OCI-LY1 (cell line): ENCODE measurements at regions not wholly inside any gene's neighbourhood (a gene's known extent, or its start where the extent isn't known, plus 50 kb on each side); places are given as distances from the start of the nearest gene placed in this dataset.

Source experiments
- H2AFZ ChIP-seq: fragments of 200-600 bp; sonication (generic), shearing (Covaris generic); 2 replicates; pipeline ENCODE4 v1.6.0; 2014; ENCODE audit warnings: antibody characterized with exemption, mild to moderate bottlenecking, low read length
- H3F3A ChIP-seq: fragments of 200-600 bp; sonication (generic), shearing (Covaris generic); 2 replicates; pipeline ENCODE4 v1.6.0; 2014; ENCODE audit warnings: mild to moderate bottlenecking, antibody characterized with exemption, low read length, moderate library complexity; ENCODE audit not compliant: insufficient read depth
- H3K27ac ChIP-seq: fragments of 200-600 bp; sonication (generic); 2 replicates; pipeline ENCODE4 v1.5.1; 2014; ENCODE audit warnings: low read length, mixed run types, mild to moderate bottlenecking, low read depth; ENCODE audit not compliant: poor library complexity, severe bottlenecking
- H3K27me3 ChIP-seq: fragments of 200-600 bp; sonication (generic); 2 replicates; pipeline ENCODE4 v1.6.0; 2014; ENCODE audit warnings: antibody characterized with exemption, mild to moderate bottlenecking, low read length, moderate library complexity; ENCODE audit not compliant: insufficient read depth
- H3K36me3 ChIP-seq: fragments of 200-600 bp; sonication (generic); 2 replicates; pipeline ENCODE4 v1.6.1; 2014; ENCODE audit warnings: mild to moderate bottlenecking, antibody characterized with exemption, low read length, moderate library complexity, mixed read lengths; ENCODE audit not compliant: insufficient read depth
- H3K4me1 ChIP-seq: fragments of 200-600 bp; sonication (generic); 2 replicates; pipeline ENCODE4 v1.5.1; 2014; ENCODE audit warnings: mild to moderate bottlenecking, low read length, moderate library complexity; ENCODE audit not compliant: insufficient read depth, severe bottlenecking
- H3K4me2 ChIP-seq: fragments of 200-600 bp; sonication (generic), shearing (Covaris generic); 2 replicates; pipeline ENCODE4 v1.6.1; 2014; ENCODE audit warnings: low read length
- H3K4me3 ChIP-seq: fragments of 200-600 bp; sonication (generic); 2 replicates; pipeline ENCODE4 v1.5.1; 2014; ENCODE audit warnings: low read length, low read depth, mild to moderate bottlenecking, mixed read lengths; ENCODE audit not compliant: poor library complexity, severe bottlenecking
- H3K79me2 ChIP-seq: fragments of 200-600 bp; shearing (Covaris generic); 2 replicates; pipeline ENCODE4 v1.6.1; 2016; ENCODE audit warnings: mixed run types, low read length, mixed read lengths; ENCODE audit not compliant: insufficient read depth
- H3K9ac ChIP-seq: fragments of 200-600 bp; sonication (generic), shearing (Covaris generic); 2 replicates; pipeline ENCODE4 v1.6.1; 2014; ENCODE audit warnings: mild to moderate bottlenecking, low read length, mixed read lengths
- H3K9me2 ChIP-seq: fragments of 200-600 bp; sonication (generic), shearing (Covaris generic); 2 replicates; pipeline ENCODE4 v1.6.1; 2014; ENCODE audit warnings: low read depth, mild to moderate bottlenecking, low read length, mixed read lengths
- H3K9me3 ChIP-seq: fragments of 200-600 bp; shearing (Covaris generic); 2 replicates; pipeline ENCODE4 v1.6.1; 2014; ENCODE audit warnings: low read length, mixed read lengths
- H4K20me1 ChIP-seq: fragments of 200-600 bp; sonication (generic), shearing (Covaris generic); 2 replicates; pipeline ENCODE4 v1.6.0; 2016; ENCODE audit warnings: mild to moderate bottlenecking, low read length; ENCODE audit not compliant: insufficient read depth
- CTCF ChIP-seq: fragments of 200-600 bp; sonication (generic), shearing (Covaris generic); IDR thresholded peaks from 2 replicates; pipeline ENCODE4 v1.5.1; 2017; ENCODE audit warnings: mild to moderate bottlenecking, antibody characterized with exemption, low read length, moderate library complexity, mixed read lengths
- EZH2 ChIP-seq: fragments of 200-600 bp; sonication (generic), shearing (Covaris generic); IDR thresholded peaks from 2 replicates; pipeline ENCODE4 v1.8.0; 2017; ENCODE audit warnings: borderline replicate concordance, mixed run types, mild to moderate bottlenecking, antibody characterized with exemption, low read length, moderate library complexity, mixed read lengths

- no peak for TF ChIP-seq EZH2
- TF ChIP-seq CTCF, result no peak
- H3K4me3 ChIP-seq, result no peak overlapping the region
- no peak overlapping the region for H3K4me2 ChIP-seq
- H3K79me2 ChIP-seq, result no peaks in the 10 kb centered on the region
- H3F3A ChIP-seq, result no peaks in the 10 kb centered on the region
- H3K27me3 ChIP-seq, result no peaks in the 10 kb centered on the region
- H4K20me1 ChIP-seq, result no peaks in the 10 kb centered on the region
- H3K9me3 ChIP-seq, result no peaks in the 10 kb centered on the region
- no peak overlapping the region for H3K27ac ChIP-seq
- no peak overlapping the region for H3K9ac ChIP-seq
- no peaks in the 10 kb centered on the region for H3K36me3 ChIP-seq
- H3K4me1 ChIP-seq, result no peaks in the 10 kb centered on the region
- H2AFZ ChIP-seq, result no peak overlapping the region
- no peaks in the 10 kb centered on the region for H3K9me2 ChIP-seq
Observed at GRCh38 chr2:167900435-167901114, 346.8 kb downstream of the STK39 start.

GRCh38 chr2:167898340-167898739 lies 349.1 kb downstream of the STK39 start:
- Histone ChIP-seq H3K9me3 (no peaks in the 10 kb centered on the region), H3K9ac (no peak overlapping the region), H3K27ac (no peak overlapping the region), H4K20me1 (no peaks in the 10 kb centered on the region), H3K79me2 (no peaks in the 10 kb centered on the region), H3F3A (no peaks in the 10 kb centered on the region), H3K9me2 (no peaks in the 10 kb centered on the region), H2AFZ (no peak overlapping the region), H3K4me2 (no peak overlapping the region), H3K4me1 (no peaks in the 10 kb centered on the region), H3K36me3 (no peaks in the 10 kb centered on the region), H3K4me3 (no peak overlapping the region), H3K27me3 (no peaks in the 10 kb centered on the region)
- TF ChIP-seq EZH2 (no peak), CTCF (no peak)

GRCh38 chr2:167891841-167892240 lies 355.6 kb downstream of the STK39 start:
- no peak overlapping the region for H3K4me2 ChIP-seq
- H3F3A ChIP-seq, result no peaks in the 10 kb centered on the region
- H3K9me2 ChIP-seq, result no peaks in the 10 kb centered on the region
- H4K20me1 ChIP-seq, result no peaks in the 10 kb centered on the region
- no peak overlapping the region for H2AFZ ChIP-seq
- H3K9me3 ChIP-seq, result no peaks in the 10 kb centered on the region
- H3K4me1 ChIP-seq, result no peaks in the 10 kb centered on the region
- TF ChIP-seq CTCF (no peak), EZH2 (no peak)
- H3K79me2 ChIP-seq, result no peaks in the 10 kb centered on the region
- H3K36me3 ChIP-seq, result no peaks in the 10 kb centered on the region
- H3K27me3 ChIP-seq, result no peaks in the 10 kb centered on the region
- H3K9ac ChIP-seq, result no peak overlapping the region
- H3K27ac ChIP-seq, result no peak overlapping the region
- H3K4me3 ChIP-seq, result no peak overlapping the region
